GM04504 (cell line): ENCODE measurements at regions not wholly inside any gene's neighbourhood (a gene's known extent, or its start where the extent isn't known, plus 50 kb on each side); places are given as distances from the start of the nearest gene placed in this dataset.
"Not testable (repeated sequence)": the region's sequence is repeated elsewhere in the genome, so short reads cannot be mapped to it uniquely, and the experiment has no call there.

ENCODE experiments used
- DNase-seq: peaks from one replicate; pipeline ENCODE4 v3.0.0-alpha.2; 2012; ENCODE audit warnings: low read depth

DNA sequence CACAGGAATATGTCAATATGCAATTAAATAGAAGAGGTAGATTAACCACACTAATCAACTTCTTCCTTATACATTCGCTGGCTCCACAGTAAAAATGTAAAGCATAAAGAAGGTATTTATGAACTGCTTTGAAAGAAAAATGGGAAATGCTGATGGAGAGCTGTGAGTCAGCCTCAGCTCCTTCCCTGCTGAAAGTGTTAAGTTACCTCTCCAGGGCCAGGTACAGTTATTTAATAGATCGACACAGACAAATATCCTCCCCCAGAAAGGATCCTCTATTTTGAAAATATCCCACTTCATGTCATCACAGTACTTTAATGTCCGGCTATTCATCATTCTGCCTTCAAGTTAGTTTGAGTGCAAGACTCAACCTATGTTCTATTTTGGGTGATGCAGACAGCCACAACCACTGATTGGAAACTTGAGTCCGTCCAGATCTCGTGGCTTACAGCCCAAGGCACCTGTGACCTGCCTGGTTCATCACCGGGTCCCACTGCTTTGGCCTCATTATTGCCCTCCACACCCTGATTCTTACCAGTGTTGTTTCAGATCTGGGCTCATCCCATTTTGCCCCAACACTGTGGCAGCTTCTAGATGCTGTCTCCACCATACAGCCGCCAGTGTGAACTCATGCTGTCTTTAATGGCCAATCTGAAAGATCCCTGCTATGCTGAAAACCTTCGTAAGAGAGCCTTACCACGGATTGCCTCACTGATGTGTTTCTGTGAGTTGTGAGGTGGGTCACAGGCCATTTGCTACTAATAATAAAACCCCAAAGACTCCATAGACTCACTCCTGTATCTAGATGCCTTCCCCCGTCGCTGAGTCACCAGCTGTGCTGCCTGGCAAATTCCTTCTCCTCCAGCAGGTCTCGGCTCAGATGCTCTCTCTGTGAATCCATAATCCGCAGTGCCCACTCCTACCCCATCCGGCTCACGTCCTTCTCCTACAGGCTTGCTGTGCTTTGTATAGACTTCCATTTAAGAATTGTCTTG, 56.2 kb upstream of the DDAH1 start:
- DNase-seq = peak; percentile 59

DNA sequence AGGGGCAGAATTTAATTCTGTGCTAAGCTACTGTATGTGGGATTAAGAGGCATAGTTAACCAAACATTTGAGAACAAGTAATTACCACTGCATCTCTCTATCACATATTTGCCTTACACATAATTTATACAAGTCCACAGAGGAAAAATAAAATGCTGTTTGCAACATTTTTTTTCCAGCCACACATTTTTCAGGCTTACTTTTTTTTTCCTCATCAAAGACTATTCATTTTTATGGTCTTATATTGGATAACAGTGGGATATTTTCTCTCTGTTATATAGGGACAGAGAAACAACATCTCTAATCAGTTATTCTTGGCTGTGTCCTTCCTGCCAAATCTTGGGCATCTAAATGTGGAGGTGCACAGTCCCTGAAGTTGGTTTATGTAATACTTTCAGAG, 57.5 kb upstream of the DDAH1 start:
- not testable (repeated sequence) for DNase-seq

DNA sequence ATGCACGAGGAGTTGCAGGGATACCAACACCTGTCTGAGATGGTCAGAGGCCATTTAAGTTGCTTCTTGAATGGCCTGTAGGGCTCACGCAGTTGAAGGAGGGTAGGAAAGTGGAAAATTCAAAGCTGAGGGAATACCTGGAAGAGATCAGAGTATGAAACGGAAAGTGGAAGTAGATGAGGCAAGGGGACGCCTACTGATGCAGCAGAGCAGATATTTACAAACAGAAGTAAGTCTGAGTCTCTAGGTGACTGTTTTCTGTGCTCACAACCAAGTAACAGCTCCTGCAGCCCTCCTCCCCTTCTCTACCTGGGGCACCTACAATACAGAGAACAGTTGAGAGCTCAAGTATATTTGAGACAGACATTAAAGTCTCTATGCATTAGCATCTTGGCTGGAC, 57.5 kb upstream of the CCN1 start:
- not testable (repeated sequence) for DNase-seq

DNA sequence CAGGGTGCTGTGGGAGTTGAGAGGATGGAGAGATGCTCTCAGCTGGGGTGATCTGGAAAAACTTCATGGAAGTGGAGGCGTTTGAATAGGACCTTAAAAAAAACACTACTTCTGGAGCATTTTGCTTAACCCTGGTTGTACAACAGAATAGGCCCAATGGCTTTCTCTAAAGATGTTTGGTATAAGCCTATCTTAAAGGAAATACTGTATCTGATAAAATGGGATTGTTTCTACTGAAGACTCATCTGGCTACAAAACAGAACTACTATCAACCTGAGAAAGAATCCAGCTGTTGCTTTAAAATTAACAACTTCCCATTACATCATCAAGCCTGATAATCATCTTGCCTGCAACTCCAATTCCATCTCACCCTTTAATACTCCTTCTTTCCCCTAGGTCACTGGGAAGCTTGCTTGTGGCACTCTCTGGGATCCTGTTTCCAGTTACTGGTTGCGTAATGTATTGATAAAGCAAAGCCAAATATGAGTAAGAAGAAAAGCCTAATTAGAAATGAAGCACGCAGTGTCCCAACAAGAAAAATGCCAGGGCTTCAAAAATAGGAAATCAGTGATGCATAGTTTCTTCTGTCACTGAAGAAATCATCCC, 56.2 kb upstream of the CCN1 start:
- peak; percentile 51 for DNase-seq

DNA sequence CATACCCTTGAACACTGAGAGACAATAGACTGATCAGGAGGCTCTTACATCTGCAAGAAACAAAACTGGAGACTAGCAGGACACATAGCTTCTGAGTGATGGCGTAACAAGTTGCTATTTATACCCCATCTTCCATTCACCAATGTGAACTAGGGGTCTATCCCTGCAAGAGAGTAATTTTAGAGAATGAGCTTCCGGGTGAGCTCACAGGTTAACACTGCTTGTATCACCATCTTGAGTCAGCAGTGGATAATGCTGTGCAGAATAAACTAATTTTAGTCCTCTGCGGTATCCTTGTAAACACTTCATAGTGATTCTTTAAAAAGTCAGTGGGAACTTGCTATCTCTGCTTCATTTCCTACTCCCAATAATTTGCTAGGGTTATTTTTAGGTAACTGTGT, 55.0 kb upstream of the CCN1 start:
- DNase-seq = not testable (repeated sequence)

DNA sequence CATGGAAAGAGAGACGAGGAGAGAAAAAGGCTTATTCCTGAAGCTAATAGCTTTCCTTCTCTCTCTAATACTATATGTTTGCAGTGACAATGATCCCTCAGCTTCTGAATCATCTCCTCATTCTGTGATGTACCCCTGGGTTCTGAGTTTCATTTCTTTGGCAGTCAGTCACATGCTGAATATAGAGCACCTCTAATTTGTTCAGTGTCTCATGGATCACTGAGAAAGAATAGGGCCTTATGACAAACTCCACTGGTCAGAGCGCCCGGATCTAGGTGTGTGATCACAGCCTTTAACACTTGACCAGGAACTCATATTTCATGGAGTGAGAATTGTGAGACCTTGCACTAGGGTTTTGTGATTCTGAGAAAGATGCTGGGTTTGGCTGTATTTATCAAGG, 54.3 kb upstream of the CCN1 start:
- not testable (repeated sequence) for DNase-seq

DNA sequence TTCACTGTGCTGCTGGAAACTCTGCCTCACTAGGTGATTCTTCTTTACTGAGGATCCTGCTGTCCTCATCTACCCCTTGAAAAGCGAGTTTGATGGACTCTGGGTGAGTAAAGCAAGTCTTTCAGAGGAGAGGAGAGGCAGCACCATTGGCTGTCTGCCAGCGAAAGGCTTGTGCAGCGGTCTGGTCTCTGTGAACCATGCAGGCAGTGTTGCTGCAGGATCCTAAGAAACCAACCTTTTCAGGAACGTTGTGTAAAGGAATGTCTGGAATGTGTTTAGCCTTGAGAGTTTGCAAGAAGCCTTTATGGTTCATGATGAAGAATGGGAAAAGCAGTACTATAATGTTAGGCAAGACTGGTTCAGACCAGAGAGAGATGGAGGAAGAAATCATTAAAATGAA, 53.4 kb upstream of the CCN1 start:
- DNase-seq = peak; percentile 69
